HepG2 (cell line): ENCODE measurements at regions not wholly inside any gene's neighbourhood (a gene's known extent, or its start where the extent isn't known, plus 50 kb on each side); places are given as distances from the start of the nearest gene placed in this dataset.

Experiments
- ARNT2 ChIP-seq: sonication (generic); formaldehyde crosslinking; IDR thresholded peaks from 2 replicates; pipeline ENCODE4 v1.8.0; 2022; ENCODE audit warnings: mild to moderate bottlenecking, low read depth, missing genetic modification reagents, moderate library complexity
- CEBPB ChIP-seq: IDR thresholded peaks from 2 replicates; pipeline ENCODE4 v1.6.1; 2011; ENCODE audit warnings: low read depth, low read length, improper control_type of control experiment, borderline replicate concordance
- SMC3 ChIP-seq: IDR thresholded peaks from 2 replicates; pipeline ENCODE4 v1.6.1; 2011; ENCODE audit warnings: low read length, improper control_type of control experiment
- SOX6 ChIP-seq, 2 experiments: fragments of 450-650 bp in 1 of 2; sonication (generic) in 1 of 2; formaldehyde crosslinking in 1 of 2; IDR thresholded peaks; 2 replicates each; pipeline versions ENCODE4 v1.4.0 to v1.6.1; 2017 to 2020; ENCODE audit warnings: antibody characterized with exemption in 1 of 2, mild to moderate bottlenecking in 1 of 2, missing genetic modification reagents in 1 of 2
- TEAD3 ChIP-seq: optimal IDR thresholded peaks from 2 replicates; pipeline ENCODE3; 2016; ENCODE audit warnings: borderline replicate concordance
- ZFP36L2 ChIP-seq: sonication (generic); formaldehyde crosslinking; IDR thresholded peaks from 2 replicates; pipeline ENCODE4 v1.4.0; 2020; ENCODE audit warnings: missing genetic modification reagents
- ZFY ChIP-seq: sonication (generic); formaldehyde crosslinking; IDR thresholded peaks from 2 replicates; pipeline ENCODE4 v1.4.0; 2020; ENCODE audit warnings: missing genetic modification reagents
- ZNF460 ChIP-seq: sonication (generic); formaldehyde crosslinking; IDR thresholded peaks from 2 replicates; pipeline ENCODE4 v1.5.1; 2020; ENCODE audit warnings: missing genetic modification reagents, mild to moderate bottlenecking, borderline replicate concordance
- ZNF639 ChIP-seq: conservative IDR thresholded peaks from 2 replicates; pipeline ENCODE4 v1.6.1; 2018; ENCODE audit warnings: missing genetic modification reagents
- ZZZ3 ChIP-seq: sonication (generic); formaldehyde crosslinking; IDR thresholded peaks from 2 replicates; pipeline ENCODE4 v1.4.0; 2020; ENCODE audit warnings: missing genetic modification reagents, mild to moderate bottlenecking, borderline replicate concordance
- TF ChIP-seq, protein P1 (sequence below): sonication (generic); formaldehyde crosslinking; IDR thresholded peaks from one replicate; pipeline ENCODE4 v1.5.1; 2020; ENCODE audit warnings: mild to moderate bottlenecking, missing genetic modification reagents; ENCODE audit errors: not compliant biosample characterization
- TF ChIP-seq, protein P2 (sequence below): sonication (generic); formaldehyde crosslinking; IDR thresholded peaks from 2 replicates; pipeline ENCODE4 v1.8.1; 2023; ENCODE audit warnings: mild to moderate bottlenecking, moderate library complexity, missing genetic modification reagents
- TF ChIP-seq, protein P3 (sequence below): sonication (generic); formaldehyde crosslinking; IDR thresholded peaks from 2 replicates; pipeline ENCODE4 v1.4.0; 2020; ENCODE audit warnings: missing genetic modification reagents
- TF ChIP-seq, protein P4 (sequence below): sonication (generic); formaldehyde crosslinking; IDR thresholded peaks from 2 replicates; pipeline ENCODE4 v1.4.0; 2020; ENCODE audit warnings: mild to moderate bottlenecking, missing genetic modification reagents

DNA sequence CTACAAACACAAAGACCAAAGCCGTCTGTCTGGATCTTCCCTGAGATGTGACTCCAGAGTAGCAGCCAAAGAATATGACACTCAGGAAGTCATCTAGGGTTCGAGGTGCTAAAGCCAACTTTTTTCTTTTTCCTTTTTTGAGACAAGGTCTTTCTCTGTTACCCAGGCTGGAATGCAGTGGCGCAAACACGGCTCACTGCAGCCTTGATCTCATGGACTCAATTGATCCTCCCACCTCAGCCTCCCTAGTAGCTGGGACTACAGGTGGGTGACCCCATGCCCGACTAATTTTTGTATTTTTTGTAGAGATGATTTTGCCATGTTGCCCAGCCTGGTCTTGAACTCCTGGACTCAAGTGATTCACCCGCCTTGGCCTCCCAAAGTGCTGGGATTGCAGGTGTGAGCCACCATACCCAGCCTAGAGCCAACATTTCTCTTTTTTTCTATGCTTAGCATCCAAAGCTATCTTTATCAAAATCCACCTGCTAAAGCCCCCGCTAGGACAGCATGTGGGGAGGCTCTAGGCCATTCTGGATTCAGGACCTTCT, 92.8 kb downstream of the TMEM17 start (continued):
- TF ChIP-seq, protein P1, sequence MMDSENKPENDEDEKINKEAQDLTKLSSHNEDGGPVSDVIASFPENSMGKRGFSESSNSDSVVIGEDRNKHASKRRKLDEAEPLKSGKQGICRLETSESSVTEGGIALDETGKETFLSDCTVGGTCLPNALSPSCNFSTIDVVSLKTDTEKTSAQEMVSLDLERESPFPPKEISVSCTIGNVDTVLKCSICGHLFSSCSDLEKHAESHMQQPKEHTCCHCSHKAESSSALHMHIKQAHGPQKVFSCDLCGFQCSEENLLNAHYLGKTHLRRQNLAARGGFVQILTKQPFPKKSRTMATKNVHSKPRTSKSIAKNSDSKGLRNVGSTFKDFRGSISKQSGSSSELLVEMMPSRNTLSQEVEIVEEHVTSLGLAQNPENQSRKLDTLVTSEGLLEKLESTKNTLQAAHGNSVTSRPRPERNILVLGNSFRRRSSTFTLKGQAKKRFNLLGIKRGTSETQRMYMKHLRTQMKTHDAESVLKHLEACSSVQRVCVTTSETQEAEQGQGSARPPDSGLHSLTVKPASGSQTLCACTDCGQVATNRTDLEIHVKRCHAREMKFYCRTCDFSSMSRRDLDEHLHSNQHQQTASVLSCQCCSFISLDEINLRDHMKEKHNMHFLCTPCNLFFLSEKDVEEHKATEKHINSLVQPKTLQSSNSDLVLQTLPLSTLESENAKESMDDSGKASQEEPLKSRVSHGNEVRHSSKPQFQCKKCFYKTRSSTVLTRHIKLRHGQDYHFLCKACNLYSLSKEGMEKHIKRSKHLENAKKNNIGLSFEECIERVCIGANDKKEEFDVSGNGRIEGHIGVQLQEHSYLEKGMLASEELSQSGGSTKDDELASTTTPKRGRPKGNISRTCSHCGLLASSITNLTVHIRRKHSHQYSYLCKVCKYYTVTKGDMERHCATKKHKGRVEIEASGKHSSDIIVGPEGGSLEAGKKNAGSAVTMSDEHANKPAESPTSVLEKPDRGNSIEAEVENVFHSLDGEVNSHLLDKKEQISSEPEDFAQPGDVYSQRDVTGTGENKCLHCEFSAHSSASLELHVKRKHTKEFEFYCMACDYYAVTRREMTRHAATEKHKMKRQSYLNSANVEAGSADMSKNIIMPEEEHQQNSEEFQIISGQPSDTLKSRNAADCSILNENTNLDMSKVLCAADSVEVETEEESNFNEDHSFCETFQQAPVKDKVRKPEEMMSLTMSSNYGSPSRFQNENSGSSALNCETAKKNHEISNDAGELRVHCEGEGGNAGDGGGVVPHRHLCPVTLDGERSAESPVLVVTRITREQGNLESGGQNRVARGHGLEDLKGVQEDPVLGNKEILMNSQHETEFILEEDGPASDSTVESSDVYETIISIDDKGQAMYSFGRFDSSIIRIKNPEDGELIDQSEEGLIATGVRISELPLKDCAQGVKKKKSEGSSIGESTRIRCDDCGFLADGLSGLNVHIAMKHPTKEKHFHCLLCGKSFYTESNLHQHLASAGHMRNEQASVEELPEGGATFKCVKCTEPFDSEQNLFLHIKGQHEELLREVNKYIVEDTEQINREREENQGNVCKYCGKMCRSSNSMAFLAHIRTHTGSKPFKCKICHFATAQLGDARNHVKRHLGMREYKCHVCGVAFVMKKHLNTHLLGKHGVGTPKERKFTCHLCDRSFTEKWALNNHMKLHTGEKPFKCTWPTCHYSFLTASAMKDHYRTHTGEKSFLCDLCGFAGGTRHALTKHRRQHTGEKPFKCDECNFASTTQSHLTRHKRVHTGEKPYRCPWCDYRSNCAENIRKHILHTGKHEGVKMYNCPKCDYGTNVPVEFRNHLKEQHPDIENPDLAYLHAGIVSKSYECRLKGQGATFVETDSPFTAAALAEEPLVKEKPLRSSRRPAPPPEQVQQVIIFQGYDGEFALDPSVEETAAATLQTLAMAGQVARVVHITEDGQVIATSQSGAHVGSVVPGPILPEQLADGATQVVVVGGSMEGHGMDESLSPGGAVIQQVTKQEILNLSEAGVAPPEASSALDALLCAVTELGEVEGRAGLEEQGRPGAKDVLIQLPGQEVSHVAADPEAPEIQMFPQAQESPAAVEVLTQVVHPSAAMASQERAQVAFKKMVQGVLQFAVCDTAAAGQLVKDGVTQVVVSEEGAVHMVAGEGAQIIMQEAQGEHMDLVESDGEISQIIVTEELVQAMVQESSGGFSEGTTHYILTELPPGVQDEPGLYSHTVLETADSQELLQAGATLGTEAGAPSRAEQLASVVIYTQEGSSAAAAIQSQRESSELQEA (CRISPR knock-in tag) = peak; percentile 51
- TF ChIP-seq, protein P2, sequence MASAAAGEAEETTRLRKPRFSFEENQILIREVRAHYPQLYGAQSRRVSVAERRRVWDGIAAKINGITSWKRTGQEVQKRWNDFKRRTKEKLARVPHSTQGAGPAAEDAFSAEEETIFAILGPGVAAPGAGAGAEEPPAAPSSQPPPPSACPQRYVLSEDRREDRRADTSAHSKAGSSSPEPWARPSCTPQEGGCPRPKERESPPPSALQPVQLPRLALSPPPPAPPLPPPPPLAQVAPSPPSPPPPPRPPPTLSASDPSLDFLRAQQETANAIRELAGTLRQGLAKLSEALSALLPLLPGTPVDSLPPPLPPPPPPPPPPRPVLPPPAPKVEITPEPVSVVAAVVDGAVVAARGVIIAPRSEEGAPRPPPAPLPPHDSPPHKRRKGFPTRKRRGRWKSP (CRISPR knock-in tag) = no peak
- TF ChIP-seq, protein P3, sequence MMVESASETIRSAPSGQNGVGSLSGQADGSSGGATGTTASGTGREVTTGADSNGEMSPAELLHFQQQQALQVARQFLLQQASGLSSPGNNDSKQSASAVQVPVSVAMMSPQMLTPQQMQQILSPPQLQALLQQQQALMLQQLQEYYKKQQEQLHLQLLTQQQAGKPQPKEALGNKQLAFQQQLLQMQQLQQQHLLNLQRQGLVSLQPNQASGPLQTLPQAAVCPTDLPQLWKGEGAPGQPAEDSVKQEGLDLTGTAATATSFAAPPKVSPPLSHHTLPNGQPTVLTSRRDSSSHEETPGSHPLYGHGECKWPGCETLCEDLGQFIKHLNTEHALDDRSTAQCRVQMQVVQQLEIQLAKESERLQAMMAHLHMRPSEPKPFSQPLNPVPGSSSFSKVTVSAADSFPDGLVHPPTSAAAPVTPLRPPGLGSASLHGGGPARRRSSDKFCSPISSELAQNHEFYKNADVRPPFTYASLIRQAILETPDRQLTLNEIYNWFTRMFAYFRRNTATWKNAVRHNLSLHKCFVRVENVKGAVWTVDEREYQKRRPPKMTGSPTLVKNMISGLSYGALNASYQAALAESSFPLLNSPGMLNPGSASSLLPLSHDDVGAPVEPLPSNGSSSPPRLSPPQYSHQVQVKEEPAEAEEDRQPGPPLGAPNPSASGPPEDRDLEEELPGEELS (CRISPR knock-in tag) = no peak
- TF ChIP-seq, protein P4, sequence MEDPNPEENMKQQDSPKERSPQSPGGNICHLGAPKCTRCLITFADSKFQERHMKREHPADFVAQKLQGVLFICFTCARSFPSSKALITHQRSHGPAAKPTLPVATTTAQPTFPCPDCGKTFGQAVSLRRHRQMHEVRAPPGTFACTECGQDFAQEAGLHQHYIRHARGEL = no peak
- TF ChIP-seq ARNT2 (no peak), SOX6 (IDR thresholded peaks at IDR 0.05) (no peak), SOX6 (CRISPR knock-in tag; IDR thresholded peaks at IDR 0.05) (no peak), ZFY (CRISPR knock-in tag) (no peak), TEAD3 (peak; percentile 80), ZFP36L2 (CRISPR knock-in tag) (no peak), ZNF639 (CRISPR knock-in tag) (no peak), ZZZ3 (CRISPR knock-in tag) (no peak), ZNF460 (CRISPR knock-in tag) (peak; percentile 92), SMC3 (no peak), CEBPB (no peak)
